Osteocyte (in vitro differentiated cells): ENCODE measurements at regions not wholly inside any gene's neighbourhood (a gene's known extent, or its start where the extent isn't known, plus 50 kb on each side); places are given as distances from the start of the nearest gene placed in this dataset.
"Not testable (repeated sequence)": the region's sequence is repeated elsewhere in the genome, so short reads cannot be mapped to it uniquely, and the experiment has no call there.

Experiments
- DNase-seq: peaks from one replicate; pipeline ENCODE4 v3.0.0; 2021; ENCODE audit warnings: mixed read lengths; ENCODE audit not compliant: unreplicated experiment; ENCODE audit errors: extremely low spot score
- H3K27ac Mint-ChIP-seq: one replicate; pipeline ENCODE4 v1.8.0; 2021; ENCODE audit warnings: mild to moderate bottlenecking, mixed read lengths; ENCODE audit not compliant: unreplicated experiment
- H3K27me3 Mint-ChIP-seq: one replicate; pipeline ENCODE4 v1.8.0; 2021; ENCODE audit warnings: mixed read lengths; ENCODE audit not compliant: unreplicated experiment
- H3K36me3 Mint-ChIP-seq: one replicate; pipeline ENCODE4 v1.8.0; 2021; ENCODE audit warnings: mixed read lengths; ENCODE audit not compliant: unreplicated experiment
- H3K4me1 Mint-ChIP-seq: one replicate; pipeline ENCODE4 v1.8.0; 2021; ENCODE audit warnings: mixed read lengths; ENCODE audit not compliant: unreplicated experiment
- H3K4me3 Mint-ChIP-seq: one replicate; pipeline ENCODE4 v1.8.0; 2021; ENCODE audit warnings: mild to moderate bottlenecking, moderate library complexity, mixed read lengths; ENCODE audit not compliant: unreplicated experiment
- H3K9me3 Mint-ChIP-seq: one replicate; pipeline ENCODE4 v1.8.0; 2021; ENCODE audit warnings: mixed read lengths; ENCODE audit not compliant: unreplicated experiment
- TF ChIP-seq, protein P1 (sequence below): fragments of 200-600 bp; sonication (generic); IDR thresholded peaks from 2 replicates; pipeline ENCODE4 v1.5.0; 2021; ENCODE audit warnings: antibody characterized with exemption, mild to moderate bottlenecking, moderate library complexity

GRCh38 chr2:62642429-62643099 lies 62.9 kb upstream of the EHBP1 start:
- Mint-ChIP-seq H3K4me1 (peaks cover 10% of the 10 kb centered on the region), H3K9me3 (peaks cover 4% of the 10 kb centered on the region), H3K27me3 (peaks cover 9% of the 10 kb centered on the region), H3K4me3 (no peak overlapping the region), H3K27ac (no peak overlapping the region), H3K36me3 (no peaks in the 10 kb centered on the region)
- TF ChIP-seq, protein P1, sequence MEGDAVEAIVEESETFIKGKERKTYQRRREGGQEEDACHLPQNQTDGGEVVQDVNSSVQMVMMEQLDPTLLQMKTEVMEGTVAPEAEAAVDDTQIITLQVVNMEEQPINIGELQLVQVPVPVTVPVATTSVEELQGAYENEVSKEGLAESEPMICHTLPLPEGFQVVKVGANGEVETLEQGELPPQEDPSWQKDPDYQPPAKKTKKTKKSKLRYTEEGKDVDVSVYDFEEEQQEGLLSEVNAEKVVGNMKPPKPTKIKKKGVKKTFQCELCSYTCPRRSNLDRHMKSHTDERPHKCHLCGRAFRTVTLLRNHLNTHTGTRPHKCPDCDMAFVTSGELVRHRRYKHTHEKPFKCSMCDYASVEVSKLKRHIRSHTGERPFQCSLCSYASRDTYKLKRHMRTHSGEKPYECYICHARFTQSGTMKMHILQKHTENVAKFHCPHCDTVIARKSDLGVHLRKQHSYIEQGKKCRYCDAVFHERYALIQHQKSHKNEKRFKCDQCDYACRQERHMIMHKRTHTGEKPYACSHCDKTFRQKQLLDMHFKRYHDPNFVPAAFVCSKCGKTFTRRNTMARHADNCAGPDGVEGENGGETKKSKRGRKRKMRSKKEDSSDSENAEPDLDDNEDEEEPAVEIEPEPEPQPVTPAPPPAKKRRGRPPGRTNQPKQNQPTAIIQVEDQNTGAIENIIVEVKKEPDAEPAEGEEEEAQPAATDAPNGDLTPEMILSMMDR = no peak
- no peak for DNase-seq

GRCh38 chr2:62641936-62642335 lies 63.6 kb upstream of the EHBP1 start:
- TF ChIP-seq, protein P1 = no peak
- H3K9me3 Mint-ChIP-seq = peaks cover 4% of the 10 kb centered on the region
- no peaks in the 10 kb centered on the region for H3K36me3 Mint-ChIP-seq
- peaks cover 9% of the 10 kb centered on the region for H3K27me3 Mint-ChIP-seq
- H3K4me1 Mint-ChIP-seq = peaks cover 10% of the 10 kb centered on the region
- no peak overlapping the region for H3K4me3 Mint-ChIP-seq
- no peak overlapping the region for H3K27ac Mint-ChIP-seq
- DNase-seq = no peak

GRCh38 chr2:62641410-62641843 lies 64.1 kb upstream of the EHBP1 start:
- DNase-seq = no peak
- H3K4me1 Mint-ChIP-seq = peaks cover 10% of the 10 kb centered on the region
- TF ChIP-seq, protein P1 = no peak
- H3K27ac Mint-ChIP-seq = no peak overlapping the region
- peaks cover 4% of the 10 kb centered on the region for H3K9me3 Mint-ChIP-seq
- peaks cover 14% of the 10 kb centered on the region for H3K27me3 Mint-ChIP-seq
- H3K4me3 Mint-ChIP-seq = no peak overlapping the region
- H3K36me3 Mint-ChIP-seq = no peaks in the 10 kb centered on the region

DNA sequence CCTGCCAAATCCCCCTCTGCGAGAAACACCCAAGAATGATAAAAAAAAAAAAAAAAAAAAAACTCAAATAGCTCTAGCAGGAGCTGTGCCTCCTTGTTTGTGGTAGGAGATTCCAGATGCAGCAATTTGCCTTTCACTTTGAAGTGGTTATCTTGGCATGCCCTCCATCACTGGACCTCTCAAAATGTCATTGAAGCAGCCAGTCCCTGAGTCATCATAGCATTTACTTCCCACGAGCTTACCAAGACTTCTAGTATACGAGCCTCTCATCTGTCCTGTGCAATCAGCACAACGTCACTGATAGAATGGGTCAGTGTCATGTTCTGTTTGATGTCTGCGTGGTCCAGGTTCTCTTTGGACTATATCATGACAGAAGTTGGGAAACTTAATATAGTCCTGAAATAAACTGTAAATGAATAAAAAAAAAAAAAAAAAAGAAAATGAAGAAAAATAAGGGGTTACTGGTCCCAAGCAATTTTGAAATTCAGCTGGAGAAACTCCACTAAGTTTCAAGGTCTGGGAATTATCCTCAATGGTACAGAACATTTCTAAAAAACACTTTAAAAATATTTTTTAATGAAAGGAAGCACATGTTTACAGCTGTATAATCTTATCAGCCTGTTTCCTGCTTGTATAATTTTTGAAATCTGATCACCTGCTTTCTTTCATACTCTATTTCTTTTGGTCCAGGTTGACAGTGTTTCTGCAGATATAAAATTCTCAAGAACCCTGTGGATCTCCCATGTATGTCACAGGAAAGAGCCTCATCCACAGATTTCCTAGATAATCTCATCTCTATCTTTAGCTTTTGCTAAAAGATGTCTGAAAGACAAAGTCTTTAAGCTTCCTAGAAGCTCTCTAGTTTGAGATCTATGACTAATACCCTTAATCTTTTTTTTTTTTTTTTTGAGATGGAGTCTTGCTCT lies 74.1 kb upstream of the EHBP1 start:
- Mint-ChIP-seq H3K9me3 (peaks cover 16% of the 10 kb centered on the region), H3K4me1 (no peaks in the 10 kb centered on the region), H3K27me3 (peaks cover 22% of the 10 kb centered on the region), H3K27ac (no peak overlapping the region), H3K4me3 (no peak overlapping the region), H3K36me3 (peaks cover 3% of the 10 kb centered on the region)
- DNase-seq = no peak
- TF ChIP-seq, protein P1 = no peak

DNA sequence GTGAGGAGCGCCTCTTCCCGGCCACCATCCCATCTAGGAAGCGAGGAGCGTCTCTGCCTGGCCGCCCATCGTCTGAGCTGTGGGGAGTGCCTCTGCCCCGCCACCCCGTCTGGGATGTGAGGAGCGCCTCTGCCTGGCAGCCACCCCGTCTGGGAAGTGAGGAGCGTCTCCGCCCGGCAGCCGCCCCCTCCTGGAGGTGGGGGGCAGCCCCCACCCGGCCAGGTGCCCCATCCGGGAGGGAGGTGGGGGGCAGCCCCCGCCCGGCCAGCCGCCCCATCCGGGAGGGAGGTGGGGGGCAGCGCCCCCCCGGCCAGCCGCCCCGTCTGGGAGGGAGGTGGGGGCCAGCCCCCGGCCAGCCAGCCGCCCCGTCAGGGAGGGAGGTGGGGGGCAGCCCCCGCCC lies 75.3 kb upstream of the EHBP1 start:
- peaks cover 21% of the 10 kb centered on the region for H3K27me3 Mint-ChIP-seq
- not testable (repeated sequence) for DNase-seq, H3K4me3 Mint-ChIP-seq, H3K27ac Mint-ChIP-seq, H3K4me1 Mint-ChIP-seq, H3K36me3 Mint-ChIP-seq
- H3K9me3 Mint-ChIP-seq = peaks cover 16% of the 10 kb centered on the region

DNA sequence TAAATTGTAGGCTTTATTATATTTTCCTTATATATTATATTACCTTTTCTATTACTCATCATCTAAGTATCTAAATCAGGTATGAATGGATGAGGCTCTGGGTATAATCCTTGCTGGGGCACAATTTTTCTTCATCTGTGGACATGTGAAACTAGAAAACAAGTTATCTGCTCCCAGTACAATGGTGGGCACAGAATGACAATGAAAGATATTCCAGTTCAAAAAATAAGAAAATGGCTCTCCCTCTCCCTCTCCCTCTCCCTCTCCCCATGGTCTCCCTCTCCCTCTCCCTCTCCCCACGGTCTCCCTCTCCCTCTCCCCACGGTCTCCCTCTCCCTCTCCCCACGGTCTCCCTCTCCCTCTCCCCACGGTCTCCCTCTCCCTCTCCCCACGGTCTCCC lies 76.2 kb upstream of the EHBP1 start:
- peaks cover 26% of the 10 kb centered on the region for H3K27me3 Mint-ChIP-seq
- H3K27ac Mint-ChIP-seq, H3K36me3 Mint-ChIP-seq, DNase-seq, H3K4me3 Mint-ChIP-seq, H3K4me1 Mint-ChIP-seq: not testable (repeated sequence)
- H3K9me3 Mint-ChIP-seq = peaks cover 11% of the 10 kb centered on the region
